HG03565 (cell line): ENCODE measurements at regions not wholly inside any gene's neighbourhood (a gene's known extent, or its start where the extent isn't known, plus 50 kb on each side); places are given as distances from the start of the nearest gene placed in this dataset.

Experiments used
- ATAC-seq: cut with Tn5 transposase; IDR thresholded peaks from one replicate; pipeline ENCODE4 v1.9.1; 2021; ENCODE audit warnings: mild to moderate bottlenecking, moderate library complexity; ENCODE audit not compliant: unreplicated experiment

- no peak for ATAC-seq
Observed at GRCh38 chr7:110322796-110323195, 768.1 kb upstream of the LRRN3 start.

- ATAC-seq: no peak
Observed at GRCh38 chr7:110326966-110327365, 764.0 kb upstream of the LRRN3 start.

GRCh38 chr7:110336423-110336822 lies 754.5 kb upstream of the LRRN3 start:
- ATAC-seq: no peak

GRCh38 chr7:110337646-110338045 lies 753.3 kb upstream of the LRRN3 start:
- ATAC-seq: no peak

GRCh38 chr7:110347081-110347480 lies 743.8 kb upstream of the LRRN3 start:
- no peak for ATAC-seq

GRCh38 chr7:110356438-110356837 lies 734.5 kb upstream of the LRRN3 start:
- ATAC-seq: no peak

- ATAC-seq: no peak
Observed at GRCh38 chr7:110358028-110358427, 732.9 kb upstream of the LRRN3 start.

GRCh38 chr7:110371709-110372108 lies 719.2 kb upstream of the LRRN3 start:
- ATAC-seq: no peak

GRCh38 chr7:110372685-110373084 lies 718.2 kb upstream of the LRRN3 start:
- no peak for ATAC-seq

- no peak for ATAC-seq
Observed at GRCh38 chr7:110373416-110373815, 717.5 kb upstream of the LRRN3 start.

GRCh38 chr7:110373859-110374258 lies 717.1 kb upstream of the LRRN3 start:
- ATAC-seq: no peak

GRCh38 chr7:110375068-110375467 lies 715.9 kb upstream of the LRRN3 start:
- ATAC-seq: no peak

GRCh38 chr7:110382736-110383135 lies 708.2 kb upstream of the LRRN3 start:
- no peak for ATAC-seq

- no peak for ATAC-seq
Observed at GRCh38 chr7:110386006-110386405, 704.9 kb upstream of the LRRN3 start.

GRCh38 chr7:110386913-110387312 lies 704.0 kb upstream of the LRRN3 start:
- ATAC-seq: no peak

- no peak for ATAC-seq
Observed at GRCh38 chr7:110387689-110388088, 703.2 kb upstream of the LRRN3 start.

- ATAC-seq: no peak
Observed at GRCh38 chr7:110388457-110388856, 702.5 kb upstream of the LRRN3 start.

GRCh38 chr7:110396021-110396420 lies 694.9 kb upstream of the LRRN3 start:
- no peak for ATAC-seq

GRCh38 chr7:110397927-110398660 lies 692.8 kb upstream of the LRRN3 start:
- ATAC-seq: no peak

GRCh38 chr7:110399421-110399820 lies 691.5 kb upstream of the LRRN3 start:
- ATAC-seq: no peak

- no peak for ATAC-seq
Observed at GRCh38 chr7:110400411-110400810, 690.5 kb upstream of the LRRN3 start.

GRCh38 chr7:110407242-110407641 lies 683.7 kb upstream of the LRRN3 start:
- no peak for ATAC-seq

GRCh38 chr7:110407706-110408105 lies 683.2 kb upstream of the LRRN3 start:
- no peak for ATAC-seq
